ENCODE measurements at regions not wholly inside any gene's neighbourhood (a gene's known extent, or its start where the extent isn't known, plus 50 kb on each side); places are given as distances from the start of the nearest gene placed in this dataset.

- TF ChIP-seq CTCF (IDR thresholded peaks at IDR 0.05) (no peak), EP300 (IDR thresholded peaks at IDR 0.05) (no peak)
Measured at GRCh38 chr2:62446491-62446890, 59.5 kb downstream of the TMEM17 start.

Measured in stomach (tissue), 4 donors.